Neural cell (in vitro differentiated cells): ENCODE measurements at regions not wholly inside any gene's neighbourhood (a gene's known extent, or its start where the extent isn't known, plus 50 kb on each side); places are given as distances from the start of the nearest gene placed in this dataset.

Source experiments
- H2AFZ ChIP-seq: fragments of 200-600, 300-800 bp; sonication (generic), shearing (Covaris generic); 2 replicates; pipeline ENCODE4 v1.6.0; 2014; ENCODE audit warnings: low read depth, mild to moderate bottlenecking, antibody characterized with exemption, low read length, moderate library complexity
- H3F3A ChIP-seq: fragments of 200-600 bp; shearing (Covaris generic); 2 replicates; pipeline ENCODE4 v1.6.1; 2016; ENCODE audit warnings: mild to moderate bottlenecking, moderate library complexity, mixed read lengths, antibody characterized with exemption, low read length; ENCODE audit not compliant: insufficient read depth, poor library complexity, severe bottlenecking
- H3K27ac ChIP-seq: fragments of 200-600, 300-800 bp; sonication (generic), shearing (Covaris generic); 2 replicates; pipeline ENCODE4 v1.5.1; 2014; ENCODE audit warnings: mild to moderate bottlenecking, low read length, moderate library complexity
- H3K27me3 ChIP-seq: fragments of 300-800, 200-600 bp; sonication (generic), shearing (Covaris generic); 2 replicates; pipeline ENCODE4 v1.6.0; 2014; ENCODE audit warnings: mild to moderate bottlenecking, low read depth, low read length, moderate library complexity; ENCODE audit not compliant: insufficient read depth
- H3K36me3 ChIP-seq: fragments of 300-800, 200-600 bp; sonication (generic), shearing (Covaris generic); 2 replicates; pipeline ENCODE4 v1.5.1; 2014; ENCODE audit warnings: mild to moderate bottlenecking, antibody characterized with exemption, low read length, moderate library complexity; ENCODE audit not compliant: insufficient read depth
- H3K4me2 ChIP-seq: fragments of 300-800, 200-600 bp; sonication (generic), shearing (Covaris generic); 2 replicates; pipeline ENCODE4 v1.6.0; 2014; ENCODE audit warnings: mild to moderate bottlenecking, low read length
- H3K4me3 ChIP-seq: fragments of 300-800, 200-600 bp; sonication (generic), shearing (Covaris generic); 2 replicates; pipeline ENCODE4 v1.5.1; 2014; ENCODE audit warnings: mild to moderate bottlenecking, low read length, moderate library complexity
- H3K79me2 ChIP-seq: fragments of 200-600 bp; shearing (Covaris generic); replicated peaks from 2 replicates; pipeline ENCODE4 v1.6.0; 2014; ENCODE audit warnings: mild to moderate bottlenecking, low read length, moderate library complexity; ENCODE audit not compliant: insufficient read depth
- H3K9ac ChIP-seq: fragments of 300-800, 200-600 bp; sonication (generic), shearing (Covaris generic); 2 replicates; pipeline ENCODE4 v1.6.1; 2016; ENCODE audit warnings: mild to moderate bottlenecking, low read length, mixed read lengths
- H3K9me2 ChIP-seq: fragments of 200-600 bp; shearing (Covaris generic); 2 replicates; pipeline ENCODE4 v1.6.1; 2016; ENCODE audit warnings: mild to moderate bottlenecking, low read length, mixed read lengths; ENCODE audit not compliant: insufficient read depth
- H3K9me3 ChIP-seq: fragments of 200-600, 300-800 bp; sonication (generic), shearing (Covaris generic); 2 replicates; pipeline ENCODE4 v1.6.1; 2016; ENCODE audit warnings: mild to moderate bottlenecking, mixed run types, low read length, moderate library complexity, mixed read lengths
- H4K20me1 ChIP-seq: fragments of 200-600 bp; shearing (Covaris generic); 2 replicates; pipeline ENCODE4 v1.6.1; 2016; ENCODE audit warnings: mild to moderate bottlenecking, mixed run types; ENCODE audit not compliant: insufficient read depth
- CTCF ChIP-seq: fragments of 450-650 bp; IDR thresholded peaks from 2 replicates; pipeline ENCODE4 v1.5.1; 2014; ENCODE audit warnings: antibody characterized with exemption, mild to moderate bottlenecking, moderate library complexity; ENCODE audit not compliant: poor library complexity, severe bottlenecking
- EP300 ChIP-seq: fragments of 450-650 bp; conservative IDR thresholded peaks from 2 replicates; pipeline ENCODE4 v1.6.1; 2014; ENCODE audit warnings: antibody characterized with exemption, mild to moderate bottlenecking, moderate library complexity; ENCODE audit not compliant: poor library complexity, severe bottlenecking
- EZH2 ChIP-seq: fragments of 200-600, 300-800 bp; shearing (Covaris generic), sonication (generic); IDR thresholded peaks from 2 replicates; pipeline ENCODE4 v1.6.1; 2014; ENCODE audit warnings: antibody characterized with exemption, low read length, borderline replicate concordance, mild to moderate bottlenecking; ENCODE audit not compliant: insufficient read depth, poor library complexity, severe bottlenecking
- MXI1 ChIP-seq: fragments of 450-650 bp; conservative IDR thresholded peaks from 2 replicates; pipeline ENCODE4 v1.6.1; 2014; ENCODE audit warnings: antibody characterized with exemption, mild to moderate bottlenecking; ENCODE audit not compliant: poor library complexity, severe bottlenecking
- POLR2AphosphoS5 ChIP-seq: IDR thresholded peaks from 2 replicates; pipeline ENCODE4 v1.6.1; 2012
- RAD21 ChIP-seq: fragments of 450-650 bp; conservative IDR thresholded peaks from 2 replicates; pipeline ENCODE4 v1.6.1; 2014; ENCODE audit warnings: antibody characterized with exemption, mild to moderate bottlenecking, moderate library complexity
- SMC3 ChIP-seq: fragments of 450-650 bp; conservative IDR thresholded peaks from 2 replicates; pipeline ENCODE4 v1.6.1; 2014; ENCODE audit warnings: antibody characterized with exemption, mild to moderate bottlenecking, moderate library complexity; ENCODE audit not compliant: poor library complexity
- TAF1 ChIP-seq: IDR thresholded peaks from 2 replicates; pipeline ENCODE4 v1.6.1; 2012; ENCODE audit warnings: low read depth
- TF ChIP-seq, protein P1 (sequence below): IDR thresholded peaks from 2 replicates; pipeline ENCODE4 v1.6.1; 2012; ENCODE audit warnings: borderline replicate concordance

- no peak overlapping the region for H3K27ac ChIP-seq
- TF ChIP-seq EZH2 (no peak), RAD21 (no peak), EP300 (no peak), CTCF (no peak), SMC3 (no peak), TAF1 (no peak), MXI1 (no peak), POLR2AphosphoS5 (no peak)
- TF ChIP-seq, protein P1, sequence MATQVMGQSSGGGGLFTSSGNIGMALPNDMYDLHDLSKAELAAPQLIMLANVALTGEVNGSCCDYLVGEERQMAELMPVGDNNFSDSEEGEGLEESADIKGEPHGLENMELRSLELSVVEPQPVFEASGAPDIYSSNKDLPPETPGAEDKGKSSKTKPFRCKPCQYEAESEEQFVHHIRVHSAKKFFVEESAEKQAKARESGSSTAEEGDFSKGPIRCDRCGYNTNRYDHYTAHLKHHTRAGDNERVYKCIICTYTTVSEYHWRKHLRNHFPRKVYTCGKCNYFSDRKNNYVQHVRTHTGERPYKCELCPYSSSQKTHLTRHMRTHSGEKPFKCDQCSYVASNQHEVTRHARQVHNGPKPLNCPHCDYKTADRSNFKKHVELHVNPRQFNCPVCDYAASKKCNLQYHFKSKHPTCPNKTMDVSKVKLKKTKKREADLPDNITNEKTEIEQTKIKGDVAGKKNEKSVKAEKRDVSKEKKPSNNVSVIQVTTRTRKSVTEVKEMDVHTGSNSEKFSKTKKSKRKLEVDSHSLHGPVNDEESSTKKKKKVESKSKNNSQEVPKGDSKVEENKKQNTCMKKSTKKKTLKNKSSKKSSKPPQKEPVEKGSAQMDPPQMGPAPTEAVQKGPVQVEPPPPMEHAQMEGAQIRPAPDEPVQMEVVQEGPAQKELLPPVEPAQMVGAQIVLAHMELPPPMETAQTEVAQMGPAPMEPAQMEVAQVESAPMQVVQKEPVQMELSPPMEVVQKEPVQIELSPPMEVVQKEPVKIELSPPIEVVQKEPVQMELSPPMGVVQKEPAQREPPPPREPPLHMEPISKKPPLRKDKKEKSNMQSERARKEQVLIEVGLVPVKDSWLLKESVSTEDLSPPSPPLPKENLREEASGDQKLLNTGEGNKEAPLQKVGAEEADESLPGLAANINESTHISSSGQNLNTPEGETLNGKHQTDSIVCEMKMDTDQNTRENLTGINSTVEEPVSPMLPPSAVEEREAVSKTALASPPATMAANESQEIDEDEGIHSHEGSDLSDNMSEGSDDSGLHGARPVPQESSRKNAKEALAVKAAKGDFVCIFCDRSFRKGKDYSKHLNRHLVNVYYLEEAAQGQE, result no peak
- no peaks in the 10 kb centered on the region for H3K36me3 ChIP-seq
- no peak overlapping the region for H3K4me2 ChIP-seq
- no peak overlapping the region for H2AFZ ChIP-seq
- H3K9me3 ChIP-seq, result no peaks in the 10 kb centered on the region
- H3K9me2 ChIP-seq, result no peaks in the 10 kb centered on the region
- H3K27me3 ChIP-seq, result no peaks in the 10 kb centered on the region
- H4K20me1 ChIP-seq, result no peaks in the 10 kb centered on the region
- no peak overlapping the region for H3K4me3 ChIP-seq
- no peaks in the 10 kb centered on the region for H3F3A ChIP-seq
- no peaks in the 10 kb centered on the region for H3K79me2 ChIP-seq
- no peak overlapping the region for H3K9ac ChIP-seq
Measured at GRCh38 chr11:104657083-104657482, 241.2 kb downstream of the CASP12 start.

DNA sequence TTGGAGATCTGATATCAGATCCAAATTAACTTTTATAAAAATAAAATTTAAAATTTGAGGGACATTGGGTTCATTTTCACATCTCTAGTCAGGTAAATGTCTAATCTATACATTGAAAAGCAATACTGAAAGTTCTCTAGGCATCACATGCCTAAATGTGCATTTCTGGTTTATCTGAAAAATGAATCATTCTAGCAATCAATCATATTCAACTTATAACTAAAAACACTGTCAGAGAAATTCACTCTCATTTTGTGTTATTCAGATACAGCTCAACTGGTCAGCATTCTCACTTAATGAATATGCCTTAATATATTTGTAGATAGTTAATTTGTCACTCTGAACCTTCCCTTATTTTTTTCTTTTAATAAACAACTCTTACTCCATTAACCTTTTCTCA is 243.2 kb downstream of the CASP12 start:
- Histone ChIP-seq H3K4me3 (no peak overlapping the region), H3F3A (no peaks in the 10 kb centered on the region), H4K20me1 (no peaks in the 10 kb centered on the region), H3K36me3 (no peaks in the 10 kb centered on the region), H3K27ac (no peak overlapping the region), H3K79me2 (no peaks in the 10 kb centered on the region), H3K27me3 (no peaks in the 10 kb centered on the region), H3K4me2 (no peak overlapping the region), H3K9ac (no peak overlapping the region), H3K9me3 (no peaks in the 10 kb centered on the region), H2AFZ (no peak overlapping the region), H3K9me2 (no peaks in the 10 kb centered on the region)
- TF ChIP-seq CTCF, result no peak
